ENCODE measurements at regions not wholly inside any gene's neighbourhood (a gene's known extent, or its start where the extent isn't known, plus 50 kb on each side); places are given as distances from the start of the nearest gene placed in this dataset.
"Not testable (repeated sequence)": the region's sequence is repeated elsewhere in the genome, so short reads cannot be mapped to it uniquely, and the experiment has no call there.

GRCh38 chr10:6842722-6843121, 262.6 kb upstream of the PRKCQ start:
- Histone ChIP-seq H3K4me1 (ENCODE audit: control insufficient read depth, insufficient read depth, low read length, poor library complexity, severe bottlenecking) (no peaks in the 10 kb centered on the region), H3K27me3 (replicated peaks; ENCODE audit: control insufficient read depth, insufficient read depth, low read length, poor library complexity, severe bottlenecking) (no peaks in the 10 kb centered on the region), H3K27ac (ENCODE audit: insufficient read depth, low read length, poor library complexity, severe bottlenecking) (no peak overlapping the region), H3K4me3 (ENCODE audit: insufficient read depth, low read depth, low read length, poor library complexity, severe bottlenecking) (no peak overlapping the region), H3K9me3 (ENCODE audit: control insufficient read depth, low read length) (no peaks in the 10 kb centered on the region), H3K36me3 (ENCODE audit: control insufficient read depth, insufficient read depth, low read length) (no peaks in the 10 kb centered on the region)
- DNase-seq: no peak

- no peaks in the 10 kb centered on the region for H3K4me1 ChIP-seq (ENCODE audit: control insufficient read depth, insufficient read depth, low read length, poor library complexity, severe bottlenecking)
- H3K27me3 ChIP-seq (replicated peaks; ENCODE audit: control insufficient read depth, insufficient read depth, low read length, poor library complexity, severe bottlenecking): no peaks in the 10 kb centered on the region
- DNase-seq: no peak
- H3K4me3 ChIP-seq (ENCODE audit: insufficient read depth, low read depth, low read length, poor library complexity, severe bottlenecking): no peak overlapping the region
- H3K9me3 ChIP-seq (ENCODE audit: control insufficient read depth, low read length): no peaks in the 10 kb centered on the region
- no peak overlapping the region for H3K27ac ChIP-seq (ENCODE audit: insufficient read depth, low read length, poor library complexity, severe bottlenecking)
- H3K36me3 ChIP-seq (ENCODE audit: control insufficient read depth, insufficient read depth, low read length): no peaks in the 10 kb centered on the region
Measured at GRCh38 chr10:6841761-6842160, 261.7 kb upstream of the PRKCQ start.

GRCh38 chr10:6840766-6841165, 260.7 kb upstream of the PRKCQ start:
- Histone ChIP-seq H3K36me3 (ENCODE audit: control insufficient read depth, insufficient read depth, low read length) (no peaks in the 10 kb centered on the region), H3K4me1 (ENCODE audit: control insufficient read depth, insufficient read depth, low read length, poor library complexity, severe bottlenecking) (no peaks in the 10 kb centered on the region), H3K27ac (ENCODE audit: insufficient read depth, low read length, poor library complexity, severe bottlenecking) (no peak overlapping the region), H3K27me3 (replicated peaks; ENCODE audit: control insufficient read depth, insufficient read depth, low read length, poor library complexity, severe bottlenecking) (no peaks in the 10 kb centered on the region), H3K9me3 (ENCODE audit: control insufficient read depth, low read length) (no peaks in the 10 kb centered on the region), H3K4me3 (ENCODE audit: insufficient read depth, low read depth, low read length, poor library complexity, severe bottlenecking) (no peak overlapping the region)
- DNase-seq: no peak

GRCh38 chr10:6840201-6840691, 260.2 kb upstream of the PRKCQ start:
- no peaks in the 10 kb centered on the region for H3K27me3 ChIP-seq (replicated peaks; ENCODE audit: control insufficient read depth, insufficient read depth, low read length, poor library complexity, severe bottlenecking)
- no peak overlapping the region for H3K27ac ChIP-seq (ENCODE audit: insufficient read depth, low read length, poor library complexity, severe bottlenecking)
- H3K4me3 ChIP-seq (ENCODE audit: insufficient read depth, low read depth, low read length, poor library complexity, severe bottlenecking): no peak overlapping the region
- DNase-seq: no peak
- H3K4me1 ChIP-seq (ENCODE audit: control insufficient read depth, insufficient read depth, low read length, poor library complexity, severe bottlenecking): no peaks in the 10 kb centered on the region
- H3K9me3 ChIP-seq (ENCODE audit: control insufficient read depth, low read length): no peaks in the 10 kb centered on the region
- H3K36me3 ChIP-seq (ENCODE audit: control insufficient read depth, insufficient read depth, low read length): no peaks in the 10 kb centered on the region

GRCh38 chr10:6838118-6838517, 258.0 kb upstream of the PRKCQ start:
- H3K27me3 ChIP-seq (replicated peaks; ENCODE audit: control insufficient read depth, insufficient read depth, low read length, poor library complexity, severe bottlenecking): no peaks in the 10 kb centered on the region
- no peak overlapping the region for H3K27ac ChIP-seq (ENCODE audit: insufficient read depth, low read length, poor library complexity, severe bottlenecking)
- H3K36me3 ChIP-seq (ENCODE audit: control insufficient read depth, insufficient read depth, low read length): no peaks in the 10 kb centered on the region
- DNase-seq: no peak
- no peaks in the 10 kb centered on the region for H3K9me3 ChIP-seq (ENCODE audit: control insufficient read depth, low read length)
- no peak overlapping the region for H3K4me3 ChIP-seq (ENCODE audit: insufficient read depth, low read depth, low read length, poor library complexity, severe bottlenecking)
- no peaks in the 10 kb centered on the region for H3K4me1 ChIP-seq (ENCODE audit: control insufficient read depth, insufficient read depth, low read length, poor library complexity, severe bottlenecking)

- Histone ChIP-seq H3K27ac (ENCODE audit: insufficient read depth, low read length, poor library complexity, severe bottlenecking) (no peak overlapping the region), H3K36me3 (ENCODE audit: control insufficient read depth, insufficient read depth, low read length) (no peaks in the 10 kb centered on the region), H3K4me1 (ENCODE audit: control insufficient read depth, insufficient read depth, low read length, poor library complexity, severe bottlenecking) (no peaks in the 10 kb centered on the region), H3K9me3 (ENCODE audit: control insufficient read depth, low read length) (no peaks in the 10 kb centered on the region), H3K27me3 (replicated peaks; ENCODE audit: control insufficient read depth, insufficient read depth, low read length, poor library complexity, severe bottlenecking) (no peaks in the 10 kb centered on the region), H3K4me3 (ENCODE audit: insufficient read depth, low read depth, low read length, poor library complexity, severe bottlenecking) (no peak overlapping the region)
- no peak for DNase-seq
Measured at GRCh38 chr10:6833458-6834011, 253.5 kb upstream of the PRKCQ start.

- H3K4me3 ChIP-seq (ENCODE audit: insufficient read depth, low read depth, low read length, poor library complexity, severe bottlenecking); H3K27ac ChIP-seq (ENCODE audit: insufficient read depth, low read length, poor library complexity, severe bottlenecking); H3K36me3 ChIP-seq (ENCODE audit: control insufficient read depth, insufficient read depth, low read length); H3K27me3 ChIP-seq (replicated peaks; ENCODE audit: control insufficient read depth, insufficient read depth, low read length, poor library complexity, severe bottlenecking); H3K4me1 ChIP-seq (ENCODE audit: control insufficient read depth, insufficient read depth, low read length, poor library complexity, severe bottlenecking); DNase-seq; H3K9me3 ChIP-seq (ENCODE audit: control insufficient read depth, low read length): not testable (repeated sequence)
Measured at GRCh38 chr10:6830981-6831380, 250.9 kb upstream of the PRKCQ start.

- not testable (repeated sequence) for H3K4me3 ChIP-seq (ENCODE audit: insufficient read depth, low read depth, low read length, poor library complexity, severe bottlenecking); H3K4me1 ChIP-seq (ENCODE audit: control insufficient read depth, insufficient read depth, low read length, poor library complexity, severe bottlenecking); DNase-seq; H3K27ac ChIP-seq (ENCODE audit: insufficient read depth, low read length, poor library complexity, severe bottlenecking); H3K9me3 ChIP-seq (ENCODE audit: control insufficient read depth, low read length); H3K36me3 ChIP-seq (ENCODE audit: control insufficient read depth, insufficient read depth, low read length); H3K27me3 ChIP-seq (replicated peaks; ENCODE audit: control insufficient read depth, insufficient read depth, low read length, poor library complexity, severe bottlenecking)
Measured at GRCh38 chr10:6824793-6825192, 244.7 kb upstream of the PRKCQ start.

- no peak overlapping the region for H3K4me3 ChIP-seq (ENCODE audit: insufficient read depth, low read depth, low read length, poor library complexity, severe bottlenecking)
- H3K27ac ChIP-seq (ENCODE audit: insufficient read depth, low read length, poor library complexity, severe bottlenecking): no peak overlapping the region
- no peaks in the 10 kb centered on the region for H3K27me3 ChIP-seq (replicated peaks; ENCODE audit: control insufficient read depth, insufficient read depth, low read length, poor library complexity, severe bottlenecking)
- DNase-seq: no peak
- no peaks in the 10 kb centered on the region for H3K4me1 ChIP-seq (ENCODE audit: control insufficient read depth, insufficient read depth, low read length, poor library complexity, severe bottlenecking)
- H3K9me3 ChIP-seq (ENCODE audit: control insufficient read depth, low read length): no peaks in the 10 kb centered on the region
- no peaks in the 10 kb centered on the region for H3K36me3 ChIP-seq (ENCODE audit: control insufficient read depth, insufficient read depth, low read length)
Measured at GRCh38 chr10:6823770-6824169, 243.7 kb upstream of the PRKCQ start.

- H3K27ac ChIP-seq (ENCODE audit: insufficient read depth, low read length, poor library complexity, severe bottlenecking): no peak overlapping the region
- no peak for DNase-seq
Measured at GRCh38 chr10:6819301-6819700, 239.2 kb upstream of the PRKCQ start.

More at GRCh38 chr10:6819301-6819700, 239.2 kb upstream of the PRKCQ start:
- Histone ChIP-seq H3K27me3 (replicated peaks; ENCODE audit: control insufficient read depth, insufficient read depth, low read length, poor library complexity, severe bottlenecking) (no peaks in the 10 kb centered on the region), H3K4me1 (ENCODE audit: control insufficient read depth, insufficient read depth, low read length, poor library complexity, severe bottlenecking) (no peaks in the 10 kb centered on the region), H3K4me3 (ENCODE audit: insufficient read depth, low read depth, low read length, poor library complexity, severe bottlenecking) (no peak overlapping the region), H3K9me3 (ENCODE audit: control insufficient read depth, low read length) (no peaks in the 10 kb centered on the region), H3K36me3 (ENCODE audit: control insufficient read depth, insufficient read depth, low read length) (no peaks in the 10 kb centered on the region)

Measured in effector memory CD4-positive, alpha-beta T cell (primary cell).